GM23338 (cell line): ENCODE measurements at regions not wholly inside any gene's neighbourhood (a gene's known extent, or its start where the extent isn't known, plus 50 kb on each side); places are given as distances from the start of the nearest gene placed in this dataset.

Experiments used
- ATAC-seq: fragments of 200-7000 bp; cut with Tn5 transposase; 3 replicates; pipeline ENCODE4 v1.9.1; 2020
- DNase-seq: peaks from one replicate; pipeline ENCODE4 v3.0.0-alpha.2; 2015; ENCODE audit warnings: low spot score
- H2AFZ ChIP-seq: fragments of 200-600 bp; sonication (generic); 2 replicates; pipeline ENCODE4 v1.8.0; 2016; ENCODE audit warnings: antibody characterized with exemption, mild to moderate bottlenecking, moderate library complexity
- H3F3A ChIP-seq: fragments of 200-600 bp; sonication (generic); replicated peaks from 2 replicates; pipeline ENCODE4 v1.8.0; 2017; ENCODE audit warnings: antibody characterized with exemption, mixed run types, low read depth
- H3K27ac ChIP-seq: fragments of 200-600 bp; sonication (generic); 2 replicates; pipeline ENCODE4 v1.6.1; 2016; ENCODE audit warnings: low read depth
- H3K27me3 ChIP-seq: fragments of 200-600 bp; sonication (generic); 2 replicates; pipeline ENCODE4 v1.8.0; 2016; ENCODE audit warnings: mild to moderate bottlenecking, mixed run types, moderate library complexity; ENCODE audit not compliant: insufficient read depth
- H3K36me3 ChIP-seq: fragments of 200-600 bp; sonication (generic); 2 replicates; pipeline ENCODE4 v1.8.0; 2016; ENCODE audit warnings: mild to moderate bottlenecking; ENCODE audit not compliant: insufficient read depth
- H3K4me1 ChIP-seq: fragments of 200-600 bp; sonication (generic); 2 replicates; pipeline ENCODE4 v1.8.0; 2016; ENCODE audit warnings: mild to moderate bottlenecking, moderate library complexity; ENCODE audit not compliant: insufficient read depth
- H3K4me2 ChIP-seq: fragments of 200-600 bp; sonication (generic); 2 replicates; pipeline ENCODE4 v1.7.1; 2017; ENCODE audit warnings: mixed run types
- H3K4me3 ChIP-seq: fragments of 200-600 bp; sonication (generic); 2 replicates; pipeline ENCODE4 v1.6.1; 2016; ENCODE audit warnings: mixed run types
- H3K79me2 ChIP-seq: fragments of 200-600 bp; sonication (generic); replicated peaks from 2 replicates; pipeline ENCODE4 v1.8.0; 2017; ENCODE audit warnings: mild to moderate bottlenecking; ENCODE audit not compliant: insufficient read depth
- H3K9me2 ChIP-seq: fragments of 200-600 bp; sonication (generic); 2 replicates; pipeline ENCODE4 v1.8.0; 2017; ENCODE audit not compliant: insufficient read depth
- H4K20me1 ChIP-seq: fragments of 200-600 bp; sonication (generic); replicated peaks from 2 replicates; pipeline ENCODE4 v1.8.0; 2017; ENCODE audit warnings: mild to moderate bottlenecking; ENCODE audit not compliant: insufficient read depth
- H3K27ac Mint-ChIP-seq: 2 replicates; pipeline ENCODE4 v1.8.0; 2020; ENCODE audit warnings: inconsistent platforms, mild to moderate bottlenecking, moderate library complexity, mixed read lengths
- H3K27me3 Mint-ChIP-seq: 3 replicates; pipeline ENCODE4 v1.8.0; 2022; ENCODE audit warnings: low read depth, mild to moderate bottlenecking, moderate library complexity, mixed read lengths, inconsistent platforms; ENCODE audit not compliant: insufficient read depth, poor library complexity
- H3K36me3 Mint-ChIP-seq: 3 replicates; pipeline ENCODE4 v1.8.0; 2021; ENCODE audit warnings: low read depth, mild to moderate bottlenecking, inconsistent platforms, moderate library complexity, mixed read lengths
- H3K4me1 Mint-ChIP-seq: 3 replicates; pipeline ENCODE4 v1.8.0; 2020; ENCODE audit warnings: mild to moderate bottlenecking, inconsistent platforms, mixed read lengths
- H3K4me3 Mint-ChIP-seq: 3 replicates; pipeline ENCODE4 v1.8.0; 2021; ENCODE audit warnings: moderate library complexity, mild to moderate bottlenecking, inconsistent platforms, mixed read lengths
- H3K9me3 Mint-ChIP-seq: 3 replicates; pipeline ENCODE4 v1.8.0; 2020; ENCODE audit warnings: moderate library complexity, mild to moderate bottlenecking, inconsistent platforms, mixed read lengths
- CREB1 ChIP-seq: fragments of 250-450 bp; sonication (Bioruptor Pico); IDR thresholded peaks from 2 replicates; pipeline ENCODE4 v1.5.0; 2020; ENCODE audit warnings: low read depth, mild to moderate bottlenecking, moderate library complexity
- CTCF ChIP-seq, 2 experiments: fragments of 200-600 bp in 1 of 2; sonication (generic) in 1 of 2; conservative IDR thresholded peaks; 2 replicates each; pipeline versions ENCODE4 v1.5.1 to v1.6.1; 2016 to 2017; ENCODE audit warnings: antibody characterized with exemption in 2 of 2, low read depth in 2 of 2, mild to moderate bottlenecking in 2 of 2, moderate library complexity in 1 of 2
- ETS1 ChIP-seq: IDR thresholded peaks from 2 replicates; pipeline ENCODE4 v1.6.1; 2016; ENCODE audit warnings: antibody characterized with exemption
- EZH2phosphoT487 ChIP-seq: fragments of 200-600 bp; sonication (generic); IDR thresholded peaks from one replicate; pipeline ENCODE4 v1.8.1; 2018; ENCODE audit warnings: antibody characterized with exemption; ENCODE audit not compliant: unreplicated experiment
- REST ChIP-seq: IDR thresholded peaks from one replicate; pipeline ENCODE4 v1.6.1; 2018; ENCODE audit warnings: antibody characterized with exemption; ENCODE audit not compliant: unreplicated experiment
- STAT1 ChIP-seq: IDR thresholded peaks from one replicate; pipeline ENCODE4 v1.6.1; 2016; ENCODE audit warnings: antibody characterized with exemption; ENCODE audit not compliant: unreplicated experiment

- H3K9me3 Mint-ChIP-seq = no peaks in the 10 kb centered on the region
- DNase-seq = no peak
Observed at GRCh38 chr6:40792183-40792582, 205.0 kb upstream of the LRFN2 start.

More at GRCh38 chr6:40792183-40792582, 205.0 kb upstream of the LRFN2 start:
- TF ChIP-seq CTCF (conservative IDR thresholded peaks at IDR 0.05; ENCODE audit: low read depth in 2 of 2) = no peak
- no peak for TF ChIP-seq EZH2phosphoT487
- no peak for TF ChIP-seq STAT1
- TF ChIP-seq REST = no peak
- no peak for TF ChIP-seq ETS1
- TF ChIP-seq CREB1 (CRISPR knock-in tag) = no peak
- no peaks in the 10 kb centered on the region for H3K79me2 ChIP-seq
- peaks cover 7% of the 10 kb centered on the region; the same call in 1 of the 2 replicates for H3K4me1 ChIP-seq
- no peaks in the 10 kb centered on the region for H3F3A ChIP-seq
- no peaks in the 10 kb centered on the region for H3K36me3 ChIP-seq
- H3K27me3 ChIP-seq = no peaks in the 10 kb centered on the region
- H3K4me3 ChIP-seq = no peak overlapping the region
- H3K27me3 Mint-ChIP-seq = peaks cover 4% of the 10 kb centered on the region
- ATAC-seq = no peak
- H3K9me2 ChIP-seq = peaks cover 10% of the 10 kb centered on the region
- H3K27ac Mint-ChIP-seq = no peak overlapping the region
- H3K4me2 ChIP-seq = no peak overlapping the region
- H4K20me1 ChIP-seq = no peaks in the 10 kb centered on the region
- H3K36me3 Mint-ChIP-seq = no peaks in the 10 kb centered on the region
- H3K4me3 Mint-ChIP-seq = no peak overlapping the region
- peaks cover 9% of the 10 kb centered on the region for H3K4me1 Mint-ChIP-seq
- no peak overlapping the region for H2AFZ ChIP-seq
- H3K27ac ChIP-seq = no peak overlapping the region
